HG02943 (cell line): ENCODE measurements at regions not wholly inside any gene's neighbourhood (a gene's known extent, or its start where the extent isn't known, plus 50 kb on each side); places are given as distances from the start of the nearest gene placed in this dataset.
"Not testable (repeated sequence)": the region's sequence is repeated elsewhere in the genome, so short reads cannot be mapped to it uniquely, and the experiment has no call there.

Source experiments
- ATAC-seq: cut with Tn5 transposase; IDR thresholded peaks from one replicate; pipeline ENCODE4 v1.9.1; 2021; ENCODE audit warnings: mild to moderate bottlenecking, low read depth, moderate library complexity; ENCODE audit not compliant: unreplicated experiment

DNA sequence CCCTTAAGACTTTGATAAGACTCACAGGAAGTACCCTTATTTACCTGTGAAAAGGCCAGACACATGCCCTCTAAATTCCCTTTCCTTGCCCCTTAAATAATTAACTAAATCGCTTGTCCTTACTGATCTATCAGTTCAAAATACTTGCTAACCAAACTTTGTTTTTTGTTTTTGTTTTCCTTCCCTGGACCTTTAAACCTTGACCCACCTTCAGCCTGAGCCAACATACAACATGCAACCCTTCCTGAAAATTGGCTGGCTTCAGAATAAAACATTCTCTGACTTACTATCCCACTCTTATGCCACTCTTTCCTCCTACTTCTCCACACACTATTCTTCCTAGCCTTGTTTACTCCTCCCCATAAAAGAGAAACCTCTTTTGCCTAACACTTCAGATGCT, 448.1 kb upstream of the TRAM1L1 start:
- ATAC-seq: no peak

- ATAC-seq: no peak
Observed at GRCh38 chr4:117545039-117545438, 459.7 kb upstream of the TRAM1L1 start.

- ATAC-seq: no peak
Observed at GRCh38 chr4:117549524-117549923, 464.1 kb upstream of the TRAM1L1 start.

DNA sequence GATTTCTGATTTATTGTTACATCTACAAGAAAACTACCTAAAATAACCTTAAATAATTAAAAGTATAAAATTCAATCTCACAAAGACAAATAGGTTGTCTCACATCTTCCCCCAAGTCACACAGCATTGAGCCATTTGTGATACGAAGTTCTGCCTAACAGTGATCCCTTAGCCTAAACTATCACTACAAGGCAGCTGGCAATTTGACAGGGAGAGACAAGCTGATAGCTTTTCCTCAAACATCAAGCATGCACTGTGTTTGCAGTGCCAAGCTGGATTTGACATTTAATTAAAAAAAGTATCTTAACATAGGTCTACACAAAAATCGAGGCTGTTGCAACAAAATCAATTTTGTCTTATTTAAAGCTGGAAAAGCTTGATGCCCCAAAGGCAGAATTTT, 464.7 kb upstream of the TRAM1L1 start:
- ATAC-seq: no peak

GRCh38 chr4:117560329-117560728, 474.0 kb upstream of the NDST3 start:
- ATAC-seq: no peak

GRCh38 chr4:117574085-117574484, 460.2 kb upstream of the NDST3 start:
- no peak for ATAC-seq

- ATAC-seq: no peak
Observed at GRCh38 chr4:117575850-117576249, 458.4 kb upstream of the NDST3 start.

DNA sequence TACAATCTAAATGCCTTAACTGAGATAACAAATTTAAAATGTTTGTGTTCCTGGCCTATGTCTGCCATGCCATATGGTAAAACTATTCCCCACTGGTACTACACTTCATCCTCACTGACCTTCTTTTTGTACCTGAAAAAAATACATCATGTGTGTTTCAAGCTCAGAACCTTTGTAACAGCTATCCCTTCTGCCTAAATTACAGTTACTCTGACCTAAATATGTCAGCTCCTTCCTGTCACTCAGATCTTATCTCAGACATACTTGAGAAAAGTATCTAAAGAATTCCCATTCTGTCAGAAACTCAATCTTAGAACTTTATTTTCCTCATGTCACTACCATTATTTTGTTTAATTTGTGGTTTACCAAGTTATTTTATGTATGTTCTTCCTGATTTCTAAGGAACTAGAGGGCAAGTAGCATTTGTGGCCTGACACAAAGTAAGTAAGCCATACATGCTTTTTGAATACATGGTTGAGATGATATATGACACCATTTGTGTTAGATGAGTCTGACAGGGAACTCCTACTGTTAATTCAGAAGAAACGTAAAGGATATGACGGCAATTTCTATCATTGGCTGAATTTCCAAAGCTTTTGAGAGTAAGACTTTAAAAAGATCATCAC, 456.5 kb upstream of the NDST3 start:
- ATAC-seq: no peak

DNA sequence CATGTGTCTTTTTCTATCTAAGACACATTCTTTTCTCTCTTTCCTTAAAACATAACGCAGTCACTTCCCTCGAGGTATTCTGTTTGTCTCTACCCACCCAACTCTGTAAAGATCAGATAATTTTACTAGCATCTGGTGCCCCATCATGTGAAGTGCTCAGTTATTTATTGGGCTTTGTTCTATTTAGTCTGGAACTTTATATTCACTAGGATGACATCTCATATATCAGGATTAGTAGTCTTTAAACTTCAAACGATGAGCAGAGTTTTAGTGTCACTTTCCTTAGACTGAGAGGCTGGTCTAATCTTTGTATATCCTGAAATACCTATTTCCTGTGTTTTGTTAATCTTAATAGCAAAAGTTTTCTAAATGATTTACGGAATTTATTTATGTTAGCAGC, 445.5 kb upstream of the NDST3 start:
- ATAC-seq: no peak

DNA sequence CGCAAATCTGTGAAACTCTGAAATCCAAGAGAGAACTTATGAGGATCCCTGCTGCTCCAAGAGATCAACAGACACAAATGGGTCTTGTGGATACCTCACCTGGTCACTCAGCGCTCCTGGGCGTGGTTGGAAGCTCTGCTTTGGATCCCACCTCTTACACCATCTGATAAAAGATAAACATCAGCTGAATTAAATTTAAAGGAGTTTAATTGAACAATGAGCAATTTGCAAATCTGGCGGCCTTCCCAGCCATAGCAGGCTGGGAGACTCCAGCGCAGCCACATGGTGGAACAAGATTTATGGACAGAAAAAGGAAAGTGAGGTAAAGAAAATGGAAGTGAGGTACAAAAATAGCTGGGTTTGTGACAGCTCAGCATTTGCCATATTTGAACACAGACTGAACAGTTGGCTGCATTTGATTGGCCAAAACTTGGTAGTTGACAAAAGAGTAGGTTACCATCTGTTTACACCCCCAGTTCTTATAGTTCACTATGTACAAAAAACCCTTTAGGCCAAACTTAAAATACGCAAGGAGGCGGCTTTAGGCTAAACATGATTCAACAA, 437.3 kb upstream of the NDST3 start:
- ATAC-seq: no peak

GRCh38 chr4:117599393-117599792, 434.9 kb upstream of the NDST3 start:
- not testable (repeated sequence) for ATAC-seq

GRCh38 chr4:117600936-117601335, 433.4 kb upstream of the NDST3 start:
- not testable (repeated sequence) for ATAC-seq

DNA sequence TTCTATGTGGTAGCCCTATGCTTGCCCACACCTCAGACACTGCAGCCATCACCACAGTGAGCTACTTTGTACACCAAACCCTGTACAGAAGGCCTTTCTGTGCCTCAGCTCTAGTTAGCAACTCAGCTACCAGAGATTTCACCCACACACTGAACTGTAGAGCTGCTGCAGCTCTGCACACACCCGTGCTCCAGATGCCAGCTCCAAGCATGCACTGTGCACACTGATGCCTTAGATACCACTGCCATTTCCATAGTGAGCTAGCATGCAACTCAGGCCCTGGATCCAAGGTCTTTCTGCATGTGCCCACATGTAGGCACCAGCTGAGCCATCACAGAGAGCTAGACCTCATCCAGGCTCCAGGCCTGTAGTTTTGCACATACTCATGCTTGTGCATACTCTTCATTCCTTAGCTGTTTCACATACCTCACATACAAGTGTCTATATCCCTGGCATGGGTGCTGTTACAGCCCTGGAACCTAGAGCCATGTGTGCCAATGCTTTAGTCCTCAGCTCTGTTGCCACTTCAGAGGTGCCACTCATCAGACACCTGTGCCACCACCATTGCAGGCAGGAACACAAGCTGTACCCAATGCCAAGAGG, 423.5 kb upstream of the NDST3 start:
- no peak for ATAC-seq

DNA sequence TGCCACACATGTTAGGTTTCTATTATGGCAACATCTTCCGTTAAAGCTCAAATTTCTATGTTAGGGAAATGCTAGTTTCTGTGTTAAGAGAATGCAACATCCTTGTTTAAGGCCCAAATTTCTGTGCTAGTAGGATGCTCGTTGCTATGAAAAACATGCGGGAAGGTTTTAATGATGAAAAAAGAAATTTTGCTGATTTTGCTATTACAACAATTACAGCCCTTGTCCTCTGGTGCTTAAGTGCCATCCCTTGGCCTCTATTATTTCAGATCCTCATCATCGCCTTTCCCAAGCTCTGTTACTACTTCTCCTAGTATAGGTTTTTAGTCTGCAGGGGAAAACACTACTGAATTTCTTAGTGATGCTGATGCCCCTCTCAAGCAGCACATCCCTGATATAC, 412.6 kb upstream of the NDST3 start:
- ATAC-seq: no peak

GRCh38 chr4:117623326-117623725, 411.0 kb upstream of the NDST3 start:
- no peak for ATAC-seq

DNA sequence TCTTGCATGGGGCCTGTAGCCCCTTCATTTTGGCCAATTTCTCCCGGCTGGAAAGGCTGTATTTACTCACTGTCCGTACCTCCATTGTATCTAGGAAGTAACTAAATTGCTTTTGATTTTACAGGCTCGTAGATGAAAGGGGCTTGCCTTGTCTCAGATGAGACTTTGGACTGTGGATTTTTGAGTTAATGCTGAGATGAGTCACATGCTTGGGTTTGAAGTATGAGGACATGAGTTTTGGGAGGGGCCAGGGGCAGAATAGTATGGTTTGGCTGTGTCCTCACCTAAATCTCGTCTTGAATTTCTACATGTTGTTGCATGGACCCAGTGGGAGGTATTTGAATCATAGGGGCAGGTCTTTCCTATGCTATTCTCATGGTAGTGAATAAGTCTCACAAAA, 407.6 kb upstream of the NDST3 start:
- ATAC-seq: no peak

DNA sequence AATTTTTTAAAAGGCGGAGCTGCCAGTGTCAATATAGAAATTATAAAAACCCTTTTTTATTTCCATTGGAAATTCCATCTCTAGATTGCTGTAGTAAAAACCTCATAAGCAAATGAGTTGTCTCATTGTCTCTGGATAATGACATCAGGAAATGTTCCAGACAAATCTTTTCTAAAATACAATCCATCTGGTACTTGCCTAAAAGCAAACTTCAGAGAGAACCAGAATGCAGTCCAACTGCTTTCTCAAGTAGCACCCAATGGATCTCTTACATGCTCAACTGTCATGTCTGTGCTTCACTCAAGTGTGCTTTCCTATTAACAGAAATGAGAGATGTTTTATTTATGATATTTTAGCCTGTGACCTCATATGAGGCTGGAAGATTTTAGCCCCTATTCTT, 399.6 kb upstream of the NDST3 start:
- ATAC-seq: no peak

- ATAC-seq: no peak
Observed at GRCh38 chr4:117637347-117637746, 396.9 kb upstream of the NDST3 start.

DNA sequence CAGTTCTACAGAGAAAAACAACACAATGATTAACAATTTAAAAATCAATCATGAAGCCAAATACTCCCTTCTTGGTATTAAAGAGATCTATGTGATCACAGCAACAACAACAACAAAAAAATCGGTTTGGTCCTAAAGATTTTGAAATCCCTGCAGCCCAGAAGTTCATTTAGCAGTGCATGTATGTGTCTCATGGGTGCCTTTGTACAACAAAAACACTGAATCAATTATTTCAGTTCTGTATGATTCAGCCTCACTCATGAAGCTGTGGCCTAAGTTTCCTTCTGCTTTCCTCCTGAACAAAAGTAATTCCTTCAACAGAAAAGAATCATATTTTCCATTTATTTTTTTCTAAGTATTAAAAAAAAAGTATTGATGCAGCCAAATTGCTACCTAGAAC, 393.4 kb upstream of the NDST3 start:
- ATAC-seq: no peak

DNA sequence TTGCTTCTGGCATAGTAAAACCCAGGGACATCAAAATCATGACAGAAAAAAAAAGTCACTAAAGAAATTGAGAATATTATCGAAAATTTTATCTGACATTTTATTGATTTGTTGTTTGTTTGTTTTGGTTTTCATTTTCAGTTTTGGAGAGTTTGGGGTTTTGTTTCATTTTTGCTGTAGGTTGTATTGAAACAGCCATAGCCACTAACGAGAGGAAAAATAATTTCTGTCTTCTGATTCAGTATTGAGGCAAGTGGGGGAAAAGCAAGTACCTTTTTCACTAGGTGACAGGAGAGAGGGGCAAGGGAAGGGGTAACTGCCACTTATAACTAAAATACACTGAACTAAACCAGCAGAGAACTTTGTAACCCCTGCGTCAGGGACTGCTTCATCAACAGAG, 392.8 kb upstream of the NDST3 start:
- ATAC-seq: no peak

DNA sequence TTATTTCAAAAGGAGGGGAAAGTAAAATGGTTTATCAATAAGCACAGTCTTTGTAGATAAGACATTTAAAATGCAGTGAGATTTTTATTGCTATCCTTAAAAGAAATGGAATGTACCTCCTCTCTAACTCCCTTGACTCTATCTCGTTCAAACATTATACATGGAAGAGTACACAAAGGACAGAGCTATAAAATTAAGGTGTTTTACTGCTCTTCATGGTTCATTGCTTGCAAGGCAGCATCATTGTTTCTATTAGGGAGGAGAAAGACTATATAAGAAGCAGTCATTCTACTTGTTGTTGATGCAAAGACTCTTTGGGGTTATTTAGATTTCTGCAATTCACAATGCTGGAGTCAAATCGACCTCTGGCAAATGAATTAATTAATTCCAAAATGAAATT, 380.2 kb upstream of the NDST3 start:
- no peak for ATAC-seq

GRCh38 chr4:117660668-117661067, 373.6 kb upstream of the NDST3 start:
- no peak for ATAC-seq
